ENCODE measurements at regions not wholly inside any gene's neighbourhood (a gene's known extent, or its start where the extent isn't known, plus 50 kb on each side); places are given as distances from the start of the nearest gene placed in this dataset.

DNA sequence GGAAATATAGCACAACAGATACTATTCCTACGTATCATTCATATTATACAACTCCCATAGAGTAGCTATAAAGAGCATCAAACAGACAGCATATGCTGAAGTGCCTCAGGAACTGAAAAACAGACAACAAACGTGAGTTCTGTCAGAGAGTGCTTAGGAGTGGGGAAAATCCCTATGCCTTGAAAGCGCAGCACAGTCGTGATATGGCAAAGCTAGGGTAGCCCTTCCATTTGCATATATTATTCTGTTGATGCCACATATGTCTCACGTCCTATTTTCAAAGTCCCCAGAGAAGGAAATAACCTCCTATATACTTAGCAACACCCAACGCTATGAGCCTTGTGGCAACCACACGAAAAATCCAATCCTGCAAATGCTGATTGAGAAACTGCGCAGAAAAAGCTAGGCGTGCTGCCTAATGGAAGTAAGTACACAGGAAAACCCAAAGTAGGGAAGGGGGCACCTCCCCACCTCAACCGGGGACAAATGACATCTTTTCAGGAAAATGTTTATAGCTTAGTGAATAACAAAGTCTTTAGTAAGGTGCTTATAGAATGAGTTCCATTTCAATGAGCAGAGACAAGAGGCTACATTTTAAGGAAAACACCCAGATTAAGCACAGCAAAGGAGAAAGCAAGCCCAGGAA lies 105.1 kb downstream of the MED10 start:
- TF ChIP-seq MAX (IDR thresholded peaks at IDR 0.05) = no peak
- TF ChIP-seq TEAD4 (IDR thresholded peaks at IDR 0.05) = no peak
- no peak for TF ChIP-seq EGR1 (IDR thresholded peaks at IDR 0.05)
- TF ChIP-seq NFIC (IDR thresholded peaks at IDR 0.05) = no peak
- no peak for TF ChIP-seq CREB1 (IDR thresholded peaks at IDR 0.05; ENCODE audit: low read depth)
- TF ChIP-seq, protein P1, sequence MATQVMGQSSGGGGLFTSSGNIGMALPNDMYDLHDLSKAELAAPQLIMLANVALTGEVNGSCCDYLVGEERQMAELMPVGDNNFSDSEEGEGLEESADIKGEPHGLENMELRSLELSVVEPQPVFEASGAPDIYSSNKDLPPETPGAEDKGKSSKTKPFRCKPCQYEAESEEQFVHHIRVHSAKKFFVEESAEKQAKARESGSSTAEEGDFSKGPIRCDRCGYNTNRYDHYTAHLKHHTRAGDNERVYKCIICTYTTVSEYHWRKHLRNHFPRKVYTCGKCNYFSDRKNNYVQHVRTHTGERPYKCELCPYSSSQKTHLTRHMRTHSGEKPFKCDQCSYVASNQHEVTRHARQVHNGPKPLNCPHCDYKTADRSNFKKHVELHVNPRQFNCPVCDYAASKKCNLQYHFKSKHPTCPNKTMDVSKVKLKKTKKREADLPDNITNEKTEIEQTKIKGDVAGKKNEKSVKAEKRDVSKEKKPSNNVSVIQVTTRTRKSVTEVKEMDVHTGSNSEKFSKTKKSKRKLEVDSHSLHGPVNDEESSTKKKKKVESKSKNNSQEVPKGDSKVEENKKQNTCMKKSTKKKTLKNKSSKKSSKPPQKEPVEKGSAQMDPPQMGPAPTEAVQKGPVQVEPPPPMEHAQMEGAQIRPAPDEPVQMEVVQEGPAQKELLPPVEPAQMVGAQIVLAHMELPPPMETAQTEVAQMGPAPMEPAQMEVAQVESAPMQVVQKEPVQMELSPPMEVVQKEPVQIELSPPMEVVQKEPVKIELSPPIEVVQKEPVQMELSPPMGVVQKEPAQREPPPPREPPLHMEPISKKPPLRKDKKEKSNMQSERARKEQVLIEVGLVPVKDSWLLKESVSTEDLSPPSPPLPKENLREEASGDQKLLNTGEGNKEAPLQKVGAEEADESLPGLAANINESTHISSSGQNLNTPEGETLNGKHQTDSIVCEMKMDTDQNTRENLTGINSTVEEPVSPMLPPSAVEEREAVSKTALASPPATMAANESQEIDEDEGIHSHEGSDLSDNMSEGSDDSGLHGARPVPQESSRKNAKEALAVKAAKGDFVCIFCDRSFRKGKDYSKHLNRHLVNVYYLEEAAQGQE (IDR thresholded peaks at IDR 0.05; ENCODE audit: low read depth) = no peak
- TF ChIP-seq ZBTB7A (IDR thresholded peaks at IDR 0.05; ENCODE audit: low read depth) = no peak
- TF ChIP-seq RAD21 (IDR thresholded peaks at IDR 0.05; ENCODE audit: low read depth) = no peak
- TF ChIP-seq, protein P2, sequence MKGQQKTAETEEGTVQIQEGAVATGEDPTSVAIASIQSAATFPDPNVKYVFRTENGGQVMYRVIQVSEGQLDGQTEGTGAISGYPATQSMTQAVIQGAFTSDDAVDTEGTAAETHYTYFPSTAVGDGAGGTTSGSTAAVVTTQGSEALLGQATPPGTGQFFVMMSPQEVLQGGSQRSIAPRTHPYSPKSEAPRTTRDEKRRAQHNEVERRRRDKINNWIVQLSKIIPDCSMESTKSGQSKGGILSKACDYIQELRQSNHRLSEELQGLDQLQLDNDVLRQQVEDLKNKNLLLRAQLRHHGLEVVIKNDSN (IDR thresholded peaks at IDR 0.05) = no peak
- no peak for TF ChIP-seq YY1 (IDR thresholded peaks at IDR 0.05; ENCODE audit: low read depth)

GRCh38 chr5:6269925-6270324 lies 108.4 kb downstream of the MED10 start:
- TF ChIP-seq EGR1 (IDR thresholded peaks at IDR 0.05) = no peak
- TF ChIP-seq TEAD4 (IDR thresholded peaks at IDR 0.05) = no peak
- TF ChIP-seq MAX (IDR thresholded peaks at IDR 0.05) = no peak
- TF ChIP-seq CREB1 (IDR thresholded peaks at IDR 0.05; ENCODE audit: low read depth) = no peak
- TF ChIP-seq NFIC (IDR thresholded peaks at IDR 0.05) = no peak
- no peak for TF ChIP-seq EP300 (IDR thresholded peaks at IDR 0.05; ENCODE audit: borderline replicate concordance)
- TF ChIP-seq CEBPB (IDR thresholded peaks at IDR 0.05) = no peak
- TF ChIP-seq, protein P1 (IDR thresholded peaks at IDR 0.05; ENCODE audit: low read depth) = no peak
- TF ChIP-seq, protein P2 (IDR thresholded peaks at IDR 0.05) = no peak
- TF ChIP-seq FOXM1 (IDR thresholded peaks at IDR 0.05; ENCODE audit: borderline replicate concordance, low read depth) = no peak
- TF ChIP-seq YY1 (IDR thresholded peaks at IDR 0.05; ENCODE audit: low read depth) = no peak
- no peak for TF ChIP-seq TAF1 (IDR thresholded peaks at IDR 0.05; ENCODE audit: low read depth)
- no peak for TF ChIP-seq RAD21 (IDR thresholded peaks at IDR 0.05; ENCODE audit: low read depth)
- no peak for TF ChIP-seq TCF12 (IDR thresholded peaks at IDR 0.05; ENCODE audit: low read depth)
- no peak for TF ChIP-seq ZBTB7A (IDR thresholded peaks at IDR 0.05; ENCODE audit: low read depth)

GRCh38 chr5:6266671-6267197 lies 111.6 kb downstream of the MED10 start:
- no peak for TF ChIP-seq NFIC (IDR thresholded peaks at IDR 0.05)
- TF ChIP-seq TAF1 (IDR thresholded peaks at IDR 0.05; ENCODE audit: low read depth) = no peak
- TF ChIP-seq ZBTB7A (IDR thresholded peaks at IDR 0.05; ENCODE audit: low read depth) = no peak
- no peak for TF ChIP-seq YY1 (IDR thresholded peaks at IDR 0.05; ENCODE audit: low read depth)
- no peak for TF ChIP-seq RAD21 (IDR thresholded peaks at IDR 0.05; ENCODE audit: low read depth)
- TF ChIP-seq, protein P1 (IDR thresholded peaks at IDR 0.05; ENCODE audit: low read depth) = no peak
- no peak for TF ChIP-seq MAX (IDR thresholded peaks at IDR 0.05)
- TF ChIP-seq TCF12 (IDR thresholded peaks at IDR 0.05; ENCODE audit: low read depth) = no peak
- TF ChIP-seq CEBPB (IDR thresholded peaks at IDR 0.05) = no peak
- no peak for TF ChIP-seq CREB1 (IDR thresholded peaks at IDR 0.05; ENCODE audit: low read depth)
- TF ChIP-seq EP300 (IDR thresholded peaks at IDR 0.05; ENCODE audit: borderline replicate concordance) = no peak
- TF ChIP-seq, protein P2 (IDR thresholded peaks at IDR 0.05) = no peak
- no peak for TF ChIP-seq FOXM1 (IDR thresholded peaks at IDR 0.05; ENCODE audit: borderline replicate concordance, low read depth)
- TF ChIP-seq EGR1 (IDR thresholded peaks at IDR 0.05) = no peak
- no peak for TF ChIP-seq TEAD4 (IDR thresholded peaks at IDR 0.05)
